Spleen (tissue), 7 donors: ENCODE measurements at regions not wholly inside any gene's neighbourhood (a gene's known extent, or its start where the extent isn't known, plus 50 kb on each side); places are given as distances from the start of the nearest gene placed in this dataset.

Source experiments
- CTCF ChIP-seq, 11 experiments: fragments of 200-600 bp in 7 of 11; fragments of 450-650 bp in 4 of 11; sonication (generic) in 4 of 11; IDR thresholded peaks in 8 of 11; conservative IDR thresholded peaks in 3 of 11; 1 replicate in 7 of 11; 2 replicates in 4 of 11; pipeline versions ENCODE4 v1.4.0 to v1.8.0; 2016 to 2021; ENCODE audit warnings: antibody characterized with exemption in 11 of 11, inconsistent platforms in 4 of 11, mild to moderate bottlenecking in 1 of 11
- POLR2AphosphoS5 ChIP-seq, 3 donors: sonication (generic); formaldehyde crosslinking; IDR thresholded peaks; one replicate each; pipeline ENCODE4 v1.5.1; 2017; ENCODE audit warnings: antibody characterized with exemption in 3 of 3
- donor health status: DM: no; HTN: no; CAD: no; lungs with moderate emphysema.
- donor health status: DM: no; HTN: no; CAD: no.
- donor health status: DM: no; HTN: no; CAD: no.

GRCh38 chr6:164034602-164035140, 620.2 kb downstream of the QKI start:
- no peak for TF ChIP-seq CTCF (IDR thresholded peaks at IDR 0.05 in 8 of 11, conservative IDR thresholded peaks at IDR 0.05 in 3 of 11)
- no peak for TF ChIP-seq POLR2AphosphoS5 (IDR thresholded peaks at IDR 0.05)
